Neural cell (in vitro differentiated cells): ENCODE measurements at regions not wholly inside any gene's neighbourhood (a gene's known extent, or its start where the extent isn't known, plus 50 kb on each side); places are given as distances from the start of the nearest gene placed in this dataset.

Experiments used
- H2AFZ ChIP-seq: fragments of 200-600, 300-800 bp; sonication (generic), shearing (Covaris generic); 2 replicates; pipeline ENCODE4 v1.6.0; 2014; ENCODE audit warnings: low read depth, mild to moderate bottlenecking, antibody characterized with exemption, low read length, moderate library complexity
- H3F3A ChIP-seq: fragments of 200-600 bp; shearing (Covaris generic); 2 replicates; pipeline ENCODE4 v1.6.1; 2016; ENCODE audit warnings: mild to moderate bottlenecking, moderate library complexity, mixed read lengths, antibody characterized with exemption, low read length; ENCODE audit not compliant: insufficient read depth, poor library complexity, severe bottlenecking
- H3K27ac ChIP-seq: fragments of 200-600, 300-800 bp; sonication (generic), shearing (Covaris generic); 2 replicates; pipeline ENCODE4 v1.5.1; 2014; ENCODE audit warnings: mild to moderate bottlenecking, low read length, moderate library complexity
- H3K27me3 ChIP-seq: fragments of 300-800, 200-600 bp; sonication (generic), shearing (Covaris generic); 2 replicates; pipeline ENCODE4 v1.6.0; 2014; ENCODE audit warnings: mild to moderate bottlenecking, low read depth, low read length, moderate library complexity; ENCODE audit not compliant: insufficient read depth
- H3K36me3 ChIP-seq: fragments of 300-800, 200-600 bp; sonication (generic), shearing (Covaris generic); 2 replicates; pipeline ENCODE4 v1.5.1; 2014; ENCODE audit warnings: mild to moderate bottlenecking, antibody characterized with exemption, low read length, moderate library complexity; ENCODE audit not compliant: insufficient read depth
- H3K4me2 ChIP-seq: fragments of 300-800, 200-600 bp; sonication (generic), shearing (Covaris generic); 2 replicates; pipeline ENCODE4 v1.6.0; 2014; ENCODE audit warnings: mild to moderate bottlenecking, low read length
- H3K4me3 ChIP-seq: fragments of 300-800, 200-600 bp; sonication (generic), shearing (Covaris generic); 2 replicates; pipeline ENCODE4 v1.5.1; 2014; ENCODE audit warnings: mild to moderate bottlenecking, low read length, moderate library complexity
- H3K79me2 ChIP-seq: fragments of 200-600 bp; shearing (Covaris generic); replicated peaks from 2 replicates; pipeline ENCODE4 v1.6.0; 2014; ENCODE audit warnings: mild to moderate bottlenecking, low read length, moderate library complexity; ENCODE audit not compliant: insufficient read depth
- H3K9ac ChIP-seq: fragments of 300-800, 200-600 bp; sonication (generic), shearing (Covaris generic); 2 replicates; pipeline ENCODE4 v1.6.1; 2016; ENCODE audit warnings: mild to moderate bottlenecking, low read length, mixed read lengths
- H3K9me2 ChIP-seq: fragments of 200-600 bp; shearing (Covaris generic); 2 replicates; pipeline ENCODE4 v1.6.1; 2016; ENCODE audit warnings: mild to moderate bottlenecking, low read length, mixed read lengths; ENCODE audit not compliant: insufficient read depth
- H3K9me3 ChIP-seq: fragments of 200-600, 300-800 bp; sonication (generic), shearing (Covaris generic); 2 replicates; pipeline ENCODE4 v1.6.1; 2016; ENCODE audit warnings: mild to moderate bottlenecking, mixed run types, low read length, moderate library complexity, mixed read lengths
- H4K20me1 ChIP-seq: fragments of 200-600 bp; shearing (Covaris generic); 2 replicates; pipeline ENCODE4 v1.6.1; 2016; ENCODE audit warnings: mild to moderate bottlenecking, mixed run types; ENCODE audit not compliant: insufficient read depth
- CTCF ChIP-seq: fragments of 450-650 bp; IDR thresholded peaks from 2 replicates; pipeline ENCODE4 v1.5.1; 2014; ENCODE audit warnings: antibody characterized with exemption, mild to moderate bottlenecking, moderate library complexity; ENCODE audit not compliant: poor library complexity, severe bottlenecking
- EP300 ChIP-seq: fragments of 450-650 bp; conservative IDR thresholded peaks from 2 replicates; pipeline ENCODE4 v1.6.1; 2014; ENCODE audit warnings: antibody characterized with exemption, mild to moderate bottlenecking, moderate library complexity; ENCODE audit not compliant: poor library complexity, severe bottlenecking
- EZH2 ChIP-seq: fragments of 200-600, 300-800 bp; shearing (Covaris generic), sonication (generic); IDR thresholded peaks from 2 replicates; pipeline ENCODE4 v1.6.1; 2014; ENCODE audit warnings: antibody characterized with exemption, low read length, borderline replicate concordance, mild to moderate bottlenecking; ENCODE audit not compliant: insufficient read depth, poor library complexity, severe bottlenecking
- MXI1 ChIP-seq: fragments of 450-650 bp; conservative IDR thresholded peaks from 2 replicates; pipeline ENCODE4 v1.6.1; 2014; ENCODE audit warnings: antibody characterized with exemption, mild to moderate bottlenecking; ENCODE audit not compliant: poor library complexity, severe bottlenecking
- POLR2AphosphoS5 ChIP-seq: IDR thresholded peaks from 2 replicates; pipeline ENCODE4 v1.6.1; 2012
- RAD21 ChIP-seq: fragments of 450-650 bp; conservative IDR thresholded peaks from 2 replicates; pipeline ENCODE4 v1.6.1; 2014; ENCODE audit warnings: antibody characterized with exemption, mild to moderate bottlenecking, moderate library complexity
- REST ChIP-seq: IDR thresholded peaks from 2 replicates; pipeline ENCODE4 v1.6.1; 2012; ENCODE audit warnings: borderline replicate concordance
- SMC3 ChIP-seq: fragments of 450-650 bp; conservative IDR thresholded peaks from 2 replicates; pipeline ENCODE4 v1.6.1; 2014; ENCODE audit warnings: antibody characterized with exemption, mild to moderate bottlenecking, moderate library complexity; ENCODE audit not compliant: poor library complexity
- TAF1 ChIP-seq: IDR thresholded peaks from 2 replicates; pipeline ENCODE4 v1.6.1; 2012; ENCODE audit warnings: low read depth

DNA sequence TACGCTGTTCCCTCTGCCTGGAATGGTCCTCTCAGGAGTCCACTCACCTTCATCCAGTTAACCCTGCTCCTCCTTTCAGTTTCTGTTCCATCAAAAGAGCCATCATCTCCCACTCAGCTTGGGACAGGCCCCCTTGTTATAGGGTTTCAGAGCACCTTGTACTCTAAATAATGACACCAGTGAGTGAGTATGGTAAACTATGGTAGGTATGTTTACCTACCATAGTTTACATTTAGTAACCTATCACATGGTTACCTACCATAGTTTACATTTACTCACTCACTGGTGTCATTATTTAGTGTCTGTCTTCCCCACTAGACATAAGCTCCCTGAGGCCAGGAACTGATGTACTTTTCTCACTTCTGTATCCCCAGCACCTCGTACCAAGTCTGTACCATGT is 130.2 kb upstream of the SESN3 start:
- Histone ChIP-seq H3K79me2 (no peaks in the 10 kb centered on the region), H4K20me1 (no peaks in the 10 kb centered on the region), H2AFZ (no peak overlapping the region), H3K27ac (no peak overlapping the region), H3K4me3 (no peak overlapping the region), H3K9ac (no peak overlapping the region), H3K9me3 (no peaks in the 10 kb centered on the region), H3F3A (no peaks in the 10 kb centered on the region), H3K9me2 (no peaks in the 10 kb centered on the region), H3K27me3 (no peaks in the 10 kb centered on the region), H3K36me3 (no peaks in the 10 kb centered on the region), H3K4me2 (no peak overlapping the region)
- TF ChIP-seq RAD21 (no peak), REST (no peak), SMC3 (no peak), TAF1 (no peak), POLR2AphosphoS5 (no peak), CTCF (no peak), EZH2 (no peak), MXI1 (no peak), EP300 (no peak)

GRCh38 chr11:95360377-95361075 is 129.5 kb upstream of the SESN3 start:
- no peak overlapping the region for H3K9ac ChIP-seq
- TF ChIP-seq MXI1 (no peak), REST (no peak), TAF1 (no peak), RAD21 (no peak), EZH2 (no peak), CTCF (no peak)
- H3K4me2 ChIP-seq = no peak overlapping the region
- no peaks in the 10 kb centered on the region for H3K79me2 ChIP-seq
- H3K9me3 ChIP-seq = no peaks in the 10 kb centered on the region
- no peak overlapping the region for H3K27ac ChIP-seq
- no peaks in the 10 kb centered on the region for H3K9me2 ChIP-seq
- H3K36me3 ChIP-seq = no peaks in the 10 kb centered on the region
- H3K4me3 ChIP-seq = no peak overlapping the region
- H2AFZ ChIP-seq = no peak overlapping the region
- H4K20me1 ChIP-seq = no peaks in the 10 kb centered on the region
- H3F3A ChIP-seq = no peaks in the 10 kb centered on the region
- no peaks in the 10 kb centered on the region for H3K27me3 ChIP-seq
